ENCODE measurements at regions not wholly inside any gene's neighbourhood (a gene's known extent, or its start where the extent isn't known, plus 50 kb on each side); places are given as distances from the start of the nearest gene placed in this dataset.

GRCh38 chr12:111193977-111194702 is 174.8 kb downstream of the PHETA1 start:
- H3K27me3 Mint-ChIP-seq (ENCODE audit: low read depth), result peaks cover 2% of the 10 kb centered on the region
- intact Hi-C loops (cut with micrococcal nuclease), result no loop called here
- H3K4me1 Mint-ChIP-seq (ENCODE audit: low read depth), result no peaks in the 10 kb centered on the region
- CTCF ChIA-PET, result no interaction called here
- no peak for DNase-seq
- no peak overlapping the region for H3K27ac Mint-ChIP-seq
- H3K9me3 Mint-ChIP-seq, result no peaks in the 10 kb centered on the region
- no peaks in the 10 kb centered on the region for H3K36me3 Mint-ChIP-seq (ENCODE audit: low read depth)
- no peak overlapping the region for H3K4me3 Mint-ChIP-seq

- H3K36me3 Mint-ChIP-seq (ENCODE audit: low read depth), result no peaks in the 10 kb centered on the region
- CTCF ChIA-PET, result no interaction called here
- no peak overlapping the region for H3K27ac Mint-ChIP-seq
- no peak overlapping the region for H3K4me3 Mint-ChIP-seq
- no peaks in the 10 kb centered on the region for H3K9me3 Mint-ChIP-seq
- intact Hi-C loops (cut with micrococcal nuclease), result no loop called here
- peaks cover 2% of the 10 kb centered on the region for H3K27me3 Mint-ChIP-seq (ENCODE audit: low read depth)
- DNase-seq, result no peak
- no peaks in the 10 kb centered on the region for H3K4me1 Mint-ChIP-seq (ENCODE audit: low read depth)
These were observed 175.4 kb downstream of the PHETA1 start for GRCh38 chr12:111193496-111193895.

GRCh38 chr12:111193067-111193466 is 175.8 kb downstream of the PHETA1 start:
- peaks cover 2% of the 10 kb centered on the region for H3K27me3 Mint-ChIP-seq (ENCODE audit: low read depth)
- no peak overlapping the region for H3K4me3 Mint-ChIP-seq
- DNase-seq, result no peak
- no peaks in the 10 kb centered on the region for H3K9me3 Mint-ChIP-seq
- no peaks in the 10 kb centered on the region for H3K36me3 Mint-ChIP-seq (ENCODE audit: low read depth)
- H3K27ac Mint-ChIP-seq, result no peak overlapping the region
- CTCF ChIA-PET, result no interaction called here
- no peaks in the 10 kb centered on the region for H3K4me1 Mint-ChIP-seq (ENCODE audit: low read depth)
- intact Hi-C loops (cut with micrococcal nuclease), result no loop called here

GRCh38 chr12:111192647-111193046 is 176.2 kb downstream of the PHETA1 start:
- H3K36me3 Mint-ChIP-seq (ENCODE audit: low read depth), result no peaks in the 10 kb centered on the region
- CTCF ChIA-PET, result no interaction called here
- intact Hi-C loops (cut with micrococcal nuclease), result no loop called here
- no peak for DNase-seq
- no peak overlapping the region for H3K4me3 Mint-ChIP-seq
- H3K9me3 Mint-ChIP-seq, result no peaks in the 10 kb centered on the region
- no peaks in the 10 kb centered on the region for H3K4me1 Mint-ChIP-seq (ENCODE audit: low read depth)
- H3K27ac Mint-ChIP-seq, result no peak overlapping the region
- H3K27me3 Mint-ChIP-seq (ENCODE audit: low read depth), result peaks cover 2% of the 10 kb centered on the region

- Mint-ChIP-seq H3K27ac (peak overlapping the region; percentile 47), H3K4me1 (ENCODE audit: low read depth) (no peaks in the 10 kb centered on the region), H3K9me3 (no peaks in the 10 kb centered on the region), H3K4me3 (no peak overlapping the region), H3K36me3 (ENCODE audit: low read depth) (no peaks in the 10 kb centered on the region), H3K27me3 (ENCODE audit: low read depth) (peaks cover 2% of the 10 kb centered on the region)
- intact Hi-C loops (cut with micrococcal nuclease), result no loop called here
- DNase-seq, result no peak
- CTCF ChIA-PET, result no interaction called here
These were observed 178.0 kb downstream of the PHETA1 start for GRCh38 chr12:111190741-111191526.

GRCh38 chr12:111189792-111190191 is 179.1 kb downstream of the PHETA1 start:
- no peaks in the 10 kb centered on the region for H3K36me3 Mint-ChIP-seq (ENCODE audit: low read depth)
- CTCF ChIA-PET, result no interaction called here
- intact Hi-C loops (cut with micrococcal nuclease), result no loop called here
- peaks cover under 1% of the 10 kb centered on the region for H3K27me3 Mint-ChIP-seq (ENCODE audit: low read depth)
- no peaks in the 10 kb centered on the region for H3K4me1 Mint-ChIP-seq (ENCODE audit: low read depth)
- H3K4me3 Mint-ChIP-seq, result no peak overlapping the region
- no peak for DNase-seq
- no peak overlapping the region for H3K27ac Mint-ChIP-seq
- H3K9me3 Mint-ChIP-seq, result no peaks in the 10 kb centered on the region

GRCh38 chr12:111188436-111188835 is 180.5 kb downstream of the PHETA1 start:
- no peaks in the 10 kb centered on the region for H3K36me3 Mint-ChIP-seq (ENCODE audit: low read depth)
- H3K27ac Mint-ChIP-seq, result no peak overlapping the region
- CTCF ChIA-PET, result no interaction called here
- intact Hi-C loops (cut with micrococcal nuclease), result no loop called here
- no peak overlapping the region for H3K4me3 Mint-ChIP-seq
- no peaks in the 10 kb centered on the region for H3K27me3 Mint-ChIP-seq (ENCODE audit: low read depth)
- H3K4me1 Mint-ChIP-seq (ENCODE audit: low read depth), result no peaks in the 10 kb centered on the region
- no peak for DNase-seq
- no peaks in the 10 kb centered on the region for H3K9me3 Mint-ChIP-seq

GRCh38 chr12:111186347-111186746 is 182.5 kb downstream of the PHETA1 start:
- H3K36me3 Mint-ChIP-seq (ENCODE audit: low read depth), result no peaks in the 10 kb centered on the region
- intact Hi-C loops (cut with micrococcal nuclease), result no loop called here
- H3K9me3 Mint-ChIP-seq, result no peaks in the 10 kb centered on the region
- H3K4me3 Mint-ChIP-seq, result no peak overlapping the region
- CTCF ChIA-PET, result interaction anchor here (0.5 kb wide), 1 partner anchor 1648 kb away, joined by 3 read pairs; no protein-coding TSS in a partner anchor
- DNase-seq, result no peak
- peaks cover 7% of the 10 kb centered on the region for H3K27me3 Mint-ChIP-seq (ENCODE audit: low read depth)
- H3K4me1 Mint-ChIP-seq (ENCODE audit: low read depth), result peaks cover 1% of the 10 kb centered on the region
- H3K27ac Mint-ChIP-seq, result no peak overlapping the region

- peaks cover 12% of the 10 kb centered on the region for H3K27me3 Mint-ChIP-seq (ENCODE audit: low read depth)
- intact Hi-C loops (cut with micrococcal nuclease), result no loop called here
- no peak overlapping the region for H3K27ac Mint-ChIP-seq
- CTCF ChIA-PET, result no interaction called here
- peaks cover 5% of the 10 kb centered on the region for H3K4me1 Mint-ChIP-seq (ENCODE audit: low read depth)
- no peaks in the 10 kb centered on the region for H3K9me3 Mint-ChIP-seq
- no peak for DNase-seq
- no peaks in the 10 kb centered on the region for H3K36me3 Mint-ChIP-seq (ENCODE audit: low read depth)
- H3K4me3 Mint-ChIP-seq, result no peak overlapping the region
These were observed 183.0 kb downstream of the PHETA1 start for GRCh38 chr12:111185889-111186227.

- H3K4me1 Mint-ChIP-seq (ENCODE audit: low read depth), result peaks cover 7% of the 10 kb centered on the region
- intact Hi-C loops (cut with micrococcal nuclease), result no loop called here
- H3K36me3 Mint-ChIP-seq (ENCODE audit: low read depth), result no peaks in the 10 kb centered on the region
- no peak for DNase-seq
- H3K27ac Mint-ChIP-seq, result no peak overlapping the region
- CTCF ChIA-PET, result no interaction called here
- H3K4me3 Mint-ChIP-seq, result no peak overlapping the region
- H3K27me3 Mint-ChIP-seq (ENCODE audit: low read depth), result peaks cover 13% of the 10 kb centered on the region
- H3K9me3 Mint-ChIP-seq, result no peaks in the 10 kb centered on the region
These were observed 183.5 kb downstream of the PHETA1 start for GRCh38 chr12:111185206-111185888.

GRCh38 chr12:111184161-111184560 is 184.7 kb downstream of the PHETA1 start:
- H3K36me3 Mint-ChIP-seq (ENCODE audit: low read depth), result no peaks in the 10 kb centered on the region
- CTCF ChIA-PET, result interaction anchor here (0.6 to 1.0 kb wide), 4 partner anchors 17 to 1320 kb away, joined by 3 to 4 read pairs (median 3); no protein-coding TSS in a partner anchor
- no peak overlapping the region for H3K27ac Mint-ChIP-seq
- H3K4me3 Mint-ChIP-seq, result no peak overlapping the region
- H3K27me3 Mint-ChIP-seq (ENCODE audit: low read depth), result peaks cover 20% of the 10 kb centered on the region
- H3K4me1 Mint-ChIP-seq (ENCODE audit: low read depth), result peaks cover 7% of the 10 kb centered on the region
- no peak for DNase-seq
- intact Hi-C loops (cut with micrococcal nuclease), result no loop called here
- no peaks in the 10 kb centered on the region for H3K9me3 Mint-ChIP-seq

- H3K9me3 Mint-ChIP-seq, result no peaks in the 10 kb centered on the region
- peaks cover 20% of the 10 kb centered on the region for H3K27me3 Mint-ChIP-seq (ENCODE audit: low read depth)
- no peak overlapping the region for H3K4me3 Mint-ChIP-seq
- no peaks in the 10 kb centered on the region for H3K36me3 Mint-ChIP-seq (ENCODE audit: low read depth)
- intact Hi-C loops (cut with micrococcal nuclease), result no loop called here
- no peak for DNase-seq
- no peak overlapping the region for H3K27ac Mint-ChIP-seq
- H3K4me1 Mint-ChIP-seq (ENCODE audit: low read depth), result peaks cover 7% of the 10 kb centered on the region
- CTCF ChIA-PET, result interaction anchor here (1.0 to 1.1 kb wide), 2 partner anchors 24 to 93 kb away, joined by 3 read pairs; no protein-coding TSS in a partner anchor
These were observed 185.8 kb downstream of the PHETA1 start for GRCh38 chr12:111183094-111183493.

All from activated naive CD4-positive, alpha-beta T cell treated with anti-CD3 and anti-CD28 coated beads for 36 hours (primary cell).